Body of pancreas (tissue), 4 donors: ENCODE measurements at regions not wholly inside any gene's neighbourhood (a gene's known extent, or its start where the extent isn't known, plus 50 kb on each side); places are given as distances from the start of the nearest gene placed in this dataset.

Experiments used
- CTCF ChIP-seq, 7 experiments: fragments of 450-650 bp in 4 of 7; fragments of 200-600 bp in 3 of 7; sonication (generic) in 3 of 7; IDR thresholded peaks; one replicate each; pipeline ENCODE4 v1.5.1; 2016 to 2019; ENCODE audit warnings: antibody characterized with exemption in 7 of 7
- POLR2A ChIP-seq, 3 donors: fragments of 450-650 bp; IDR thresholded peaks; one replicate each; pipeline ENCODE4 v1.6.1; 2016; ENCODE audit warnings: antibody characterized with exemption in 3 of 3, mild to moderate bottlenecking in 2 of 3

- TF ChIP-seq CTCF (IDR thresholded peaks at IDR 0.05) (no peak), POLR2A (IDR thresholded peaks at IDR 0.05) (no peak)
These were observed 53.9 kb upstream of the TAF1B start for GRCh38 chr2:9789371-9789770.
